Progenitor cell of endocrine pancreas (in vitro differentiated cells): ENCODE measurements at regions not wholly inside any gene's neighbourhood (a gene's known extent, or its start where the extent isn't known, plus 50 kb on each side); places are given as distances from the start of the nearest gene placed in this dataset.

ENCODE experiments used
- DNase-seq: peaks from one replicate; pipeline ENCODE4 v3.0.0; 2021; ENCODE audit warnings: low spot score; ENCODE audit not compliant: unreplicated experiment
- H3K27ac Mint-ChIP-seq: 2 replicates; pipeline ENCODE4 v1.8.0; 2021; ENCODE audit warnings: mild to moderate bottlenecking, moderate library complexity, mixed read lengths
- H3K27me3 Mint-ChIP-seq: 2 replicates; pipeline ENCODE4 v1.8.0; 2021; ENCODE audit warnings: mixed read lengths
- H3K36me3 Mint-ChIP-seq: 2 replicates; pipeline ENCODE4 v1.8.0; 2022; ENCODE audit warnings: mixed read lengths; ENCODE audit not compliant: insufficient read depth
- H3K4me1 Mint-ChIP-seq: 2 replicates; pipeline ENCODE4 v1.8.0; 2021; ENCODE audit warnings: low read depth, mixed read lengths
- H3K4me3 Mint-ChIP-seq: 2 replicates; pipeline ENCODE4 v1.8.0; 2021; ENCODE audit warnings: low read depth, mild to moderate bottlenecking, moderate library complexity, mixed read lengths
- H3K9me3 Mint-ChIP-seq: 2 replicates; pipeline ENCODE4 v1.8.0; 2021; ENCODE audit warnings: low read depth, mixed read lengths
- TF ChIP-seq, protein P1 (sequence below): fragments of 200-600 bp; sonication (generic); IDR thresholded peaks from one replicate; pipeline ENCODE4 v1.5.0; 2021; ENCODE audit warnings: antibody characterized with exemption, mild to moderate bottlenecking; ENCODE audit not compliant: unreplicated experiment

DNA sequence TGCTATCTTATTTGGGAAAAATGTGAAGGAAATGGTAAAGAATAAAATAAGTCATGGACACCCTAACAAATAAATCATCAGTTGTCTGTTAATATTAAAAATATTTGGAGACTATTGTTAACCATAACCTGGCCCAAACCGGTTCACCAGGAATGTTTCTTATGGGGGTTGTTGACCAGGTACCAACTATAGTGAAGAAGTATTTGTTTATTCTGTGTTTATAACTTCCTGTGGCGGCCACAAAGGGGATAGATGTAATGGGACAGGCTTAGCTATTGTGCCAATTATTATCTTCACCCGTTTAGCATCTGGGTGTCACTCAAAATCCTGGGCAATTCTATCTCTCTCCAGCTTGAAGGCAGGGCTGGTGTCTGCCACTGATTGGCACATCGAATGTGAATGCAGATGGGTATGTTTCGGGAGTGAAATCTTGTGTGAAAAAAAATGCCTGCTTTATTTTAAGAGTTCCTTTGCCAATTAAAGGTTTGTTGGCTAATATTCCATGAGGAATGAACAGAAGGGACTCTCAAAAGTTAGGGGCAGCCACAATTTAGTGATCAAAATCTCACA lies 500.9 kb downstream of the ARL4A start:
- DNase-seq = no peak
- Mint-ChIP-seq H3K36me3 (no peaks in the 10 kb centered on the region), H3K27me3 (no peaks in the 10 kb centered on the region), H3K4me3 (no peak overlapping the region), H3K4me1 (peaks cover 3% of the 10 kb centered on the region), H3K27ac (no peak overlapping the region), H3K9me3 (no peaks in the 10 kb centered on the region)
- TF ChIP-seq, protein P1, sequence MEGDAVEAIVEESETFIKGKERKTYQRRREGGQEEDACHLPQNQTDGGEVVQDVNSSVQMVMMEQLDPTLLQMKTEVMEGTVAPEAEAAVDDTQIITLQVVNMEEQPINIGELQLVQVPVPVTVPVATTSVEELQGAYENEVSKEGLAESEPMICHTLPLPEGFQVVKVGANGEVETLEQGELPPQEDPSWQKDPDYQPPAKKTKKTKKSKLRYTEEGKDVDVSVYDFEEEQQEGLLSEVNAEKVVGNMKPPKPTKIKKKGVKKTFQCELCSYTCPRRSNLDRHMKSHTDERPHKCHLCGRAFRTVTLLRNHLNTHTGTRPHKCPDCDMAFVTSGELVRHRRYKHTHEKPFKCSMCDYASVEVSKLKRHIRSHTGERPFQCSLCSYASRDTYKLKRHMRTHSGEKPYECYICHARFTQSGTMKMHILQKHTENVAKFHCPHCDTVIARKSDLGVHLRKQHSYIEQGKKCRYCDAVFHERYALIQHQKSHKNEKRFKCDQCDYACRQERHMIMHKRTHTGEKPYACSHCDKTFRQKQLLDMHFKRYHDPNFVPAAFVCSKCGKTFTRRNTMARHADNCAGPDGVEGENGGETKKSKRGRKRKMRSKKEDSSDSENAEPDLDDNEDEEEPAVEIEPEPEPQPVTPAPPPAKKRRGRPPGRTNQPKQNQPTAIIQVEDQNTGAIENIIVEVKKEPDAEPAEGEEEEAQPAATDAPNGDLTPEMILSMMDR = no peak

DNA sequence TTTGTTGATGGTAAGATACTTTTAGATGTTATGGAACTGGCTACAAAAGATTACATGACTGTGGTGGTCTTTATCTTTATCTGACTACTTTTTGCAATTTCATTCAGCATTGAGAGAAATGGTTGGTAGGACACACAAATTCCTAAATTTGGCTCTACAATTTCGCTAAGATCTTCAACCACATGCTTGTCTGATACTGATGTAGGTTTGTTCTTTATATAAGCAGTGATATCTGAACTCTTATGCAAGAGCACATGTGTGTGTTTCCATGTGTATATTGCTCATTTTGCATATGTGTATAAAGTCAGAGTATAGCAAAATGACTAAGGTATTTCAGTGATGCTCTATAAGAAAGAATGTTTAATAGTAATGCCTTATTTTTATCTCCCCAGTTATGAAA lies 501.5 kb downstream of the ARL4A start:
- Mint-ChIP-seq H3K27me3 (no peaks in the 10 kb centered on the region), H3K36me3 (no peaks in the 10 kb centered on the region), H3K4me3 (no peak overlapping the region), H3K4me1 (peaks cover 3% of the 10 kb centered on the region), H3K9me3 (no peaks in the 10 kb centered on the region), H3K27ac (no peak overlapping the region)
- no peak for DNase-seq
- TF ChIP-seq, protein P1 = no peak

DNA sequence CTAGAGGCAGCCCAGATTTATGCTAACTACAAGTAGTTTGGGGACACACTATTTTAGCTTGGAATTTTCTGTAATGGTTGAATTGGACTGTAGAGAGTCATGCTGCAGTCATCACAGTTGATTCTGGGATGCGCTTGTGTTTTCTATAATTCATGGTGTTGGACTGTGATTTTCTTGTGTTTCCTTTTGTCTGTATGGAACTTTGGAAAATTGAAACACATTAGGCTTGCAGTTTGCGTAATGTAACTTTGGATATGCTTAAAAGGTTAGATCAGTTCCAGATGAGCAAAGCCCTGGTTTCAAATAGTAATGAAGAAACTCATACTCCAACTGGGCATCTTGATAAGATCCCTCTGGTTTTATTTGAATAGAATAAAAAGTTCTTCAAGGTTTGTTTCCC lies 502.2 kb downstream of the ARL4A start:
- H3K4me3 Mint-ChIP-seq = no peak overlapping the region
- TF ChIP-seq, protein P1 = no peak
- DNase-seq = no peak
- no peaks in the 10 kb centered on the region for H3K9me3 Mint-ChIP-seq
- no peaks in the 10 kb centered on the region for H3K36me3 Mint-ChIP-seq
- H3K27me3 Mint-ChIP-seq = no peaks in the 10 kb centered on the region
- H3K27ac Mint-ChIP-seq = no peak overlapping the region
- peaks cover 3% of the 10 kb centered on the region for H3K4me1 Mint-ChIP-seq

DNA sequence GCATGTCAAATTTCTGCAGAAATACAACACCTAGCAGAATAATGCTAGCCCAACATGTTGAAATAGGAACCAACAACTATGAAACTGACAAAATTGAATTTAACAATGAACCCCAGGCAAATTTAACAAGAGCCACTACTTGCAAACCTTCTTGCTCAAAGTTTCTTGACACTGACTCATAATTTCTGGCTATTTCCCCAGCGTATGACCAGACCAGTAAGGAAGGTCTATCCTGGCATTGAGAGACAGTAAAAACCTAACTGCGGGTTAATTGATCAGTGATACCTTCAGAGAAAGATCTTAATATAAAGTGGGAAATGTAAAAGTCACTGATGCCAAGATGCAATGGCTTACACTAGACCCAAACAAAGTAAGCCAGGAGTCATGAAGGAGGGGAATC lies 510.1 kb downstream of the ARL4A start:
- H3K4me3 Mint-ChIP-seq = no peak overlapping the region
- no peaks in the 10 kb centered on the region for H3K9me3 Mint-ChIP-seq
- no peak overlapping the region for H3K27ac Mint-ChIP-seq
- no peak for DNase-seq
- no peaks in the 10 kb centered on the region for H3K4me1 Mint-ChIP-seq
- H3K36me3 Mint-ChIP-seq = no peaks in the 10 kb centered on the region
- no peaks in the 10 kb centered on the region for H3K27me3 Mint-ChIP-seq
- TF ChIP-seq, protein P1 = no peak

DNA sequence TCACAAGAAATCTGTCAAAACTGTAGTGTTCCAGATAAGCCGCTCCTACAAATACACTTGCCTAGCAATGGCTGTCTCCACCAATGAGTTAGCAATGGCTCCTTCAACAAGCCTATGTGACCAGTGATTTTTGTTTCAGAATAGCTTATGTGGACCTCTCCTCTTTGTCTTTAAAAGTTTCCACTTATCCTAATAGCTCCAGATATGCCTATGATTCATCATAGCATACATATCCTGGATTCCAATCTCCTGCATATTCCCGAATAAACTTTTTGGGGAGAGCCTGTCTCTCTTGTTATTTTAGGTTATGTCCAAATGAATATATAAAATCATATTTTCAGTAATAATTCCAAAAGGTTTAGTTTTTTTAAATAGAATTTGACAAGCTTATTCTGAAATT lies 510.6 kb downstream of the ARL4A start:
- Mint-ChIP-seq H3K36me3 (no peaks in the 10 kb centered on the region), H3K4me1 (no peaks in the 10 kb centered on the region), H3K27ac (no peak overlapping the region), H3K27me3 (no peaks in the 10 kb centered on the region), H3K4me3 (no peak overlapping the region), H3K9me3 (no peaks in the 10 kb centered on the region)
- TF ChIP-seq, protein P1 = no peak
- no peak for DNase-seq
